ENCODE measurements at regions not wholly inside any gene's neighbourhood (a gene's known extent, or its start where the extent isn't known, plus 50 kb on each side); places are given as distances from the start of the nearest gene placed in this dataset.

DNA sequence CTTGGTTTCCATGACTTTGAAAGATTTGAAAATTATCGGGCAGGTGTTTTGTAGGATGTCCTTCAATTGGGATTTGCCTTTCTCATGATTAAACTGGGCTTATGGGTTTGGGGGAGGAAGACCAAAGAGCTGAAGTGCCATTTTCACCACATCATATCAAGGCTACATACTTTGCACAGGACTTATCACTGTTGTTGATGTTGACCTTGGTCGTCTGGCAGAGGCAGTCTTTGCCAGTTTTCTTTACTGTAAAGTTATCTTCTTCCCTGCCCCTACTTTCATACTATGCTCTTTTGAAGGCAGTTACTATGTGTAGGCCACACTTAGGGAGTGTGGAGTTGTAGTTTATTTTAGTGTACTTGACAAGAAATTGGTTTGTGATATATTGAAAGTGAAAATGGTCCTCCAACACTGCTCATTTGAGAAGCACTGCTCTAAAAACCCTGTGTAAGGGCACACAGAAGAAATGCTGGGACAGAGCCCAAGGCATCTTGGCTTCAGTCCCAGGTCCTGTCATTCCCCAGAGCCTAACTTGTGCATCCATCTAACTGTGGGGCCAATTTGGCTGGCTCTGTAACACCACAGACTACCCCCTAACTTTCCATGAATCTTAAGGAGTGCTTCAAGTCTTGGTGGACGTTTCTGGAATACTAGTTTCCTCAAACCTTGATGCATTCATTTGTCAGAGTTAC lies 384.9 kb downstream of the KCNRG start:
- CTCF ChIA-PET: no interaction called here
- TF ChIP-seq, protein P1, sequence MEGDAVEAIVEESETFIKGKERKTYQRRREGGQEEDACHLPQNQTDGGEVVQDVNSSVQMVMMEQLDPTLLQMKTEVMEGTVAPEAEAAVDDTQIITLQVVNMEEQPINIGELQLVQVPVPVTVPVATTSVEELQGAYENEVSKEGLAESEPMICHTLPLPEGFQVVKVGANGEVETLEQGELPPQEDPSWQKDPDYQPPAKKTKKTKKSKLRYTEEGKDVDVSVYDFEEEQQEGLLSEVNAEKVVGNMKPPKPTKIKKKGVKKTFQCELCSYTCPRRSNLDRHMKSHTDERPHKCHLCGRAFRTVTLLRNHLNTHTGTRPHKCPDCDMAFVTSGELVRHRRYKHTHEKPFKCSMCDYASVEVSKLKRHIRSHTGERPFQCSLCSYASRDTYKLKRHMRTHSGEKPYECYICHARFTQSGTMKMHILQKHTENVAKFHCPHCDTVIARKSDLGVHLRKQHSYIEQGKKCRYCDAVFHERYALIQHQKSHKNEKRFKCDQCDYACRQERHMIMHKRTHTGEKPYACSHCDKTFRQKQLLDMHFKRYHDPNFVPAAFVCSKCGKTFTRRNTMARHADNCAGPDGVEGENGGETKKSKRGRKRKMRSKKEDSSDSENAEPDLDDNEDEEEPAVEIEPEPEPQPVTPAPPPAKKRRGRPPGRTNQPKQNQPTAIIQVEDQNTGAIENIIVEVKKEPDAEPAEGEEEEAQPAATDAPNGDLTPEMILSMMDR (IDR thresholded peaks at IDR 0.05): no peak
- Mint-ChIP-seq H3K36me3 (ENCODE audit: low read depth) (no peaks in the 10 kb centered on the region), H3K4me3 (no peak overlapping the region), H3K27me3 (no peaks in the 10 kb centered on the region), H3K27ac (no peak overlapping the region), H3K4me1 (ENCODE audit: low read depth) (no peaks in the 10 kb centered on the region), H3K9me3 (no peaks in the 10 kb centered on the region)
- POLR2A ChIA-PET: no interaction called here
- no peak for ATAC-seq
- intact Hi-C loops (cut with micrococcal nuclease): no loop called here
- no peak for DNase-seq

DNA sequence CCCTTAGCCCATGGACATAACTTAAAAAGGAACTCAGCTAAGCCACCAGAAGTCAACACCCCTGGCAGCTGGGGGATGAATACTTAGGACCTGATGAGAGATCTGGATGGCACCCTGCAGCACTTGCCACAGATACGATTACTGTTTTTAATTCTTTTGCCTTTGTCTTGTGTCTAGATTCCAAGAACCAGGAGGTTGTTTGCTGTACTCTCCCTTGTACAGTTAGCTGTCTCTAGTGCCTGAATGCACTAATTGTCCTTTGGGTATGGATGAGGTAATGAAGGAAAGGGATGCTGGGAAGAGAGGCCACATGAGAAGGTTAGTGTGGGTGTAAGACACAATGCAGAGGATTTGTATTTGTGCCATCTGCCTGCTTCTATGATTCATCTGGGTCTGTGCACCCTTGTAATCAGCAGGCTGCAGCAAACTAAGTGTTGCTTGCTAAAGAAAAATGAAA lies 385.8 kb downstream of the KCNRG start:
- intact Hi-C loops (cut with micrococcal nuclease): no loop called here
- Mint-ChIP-seq H3K4me1 (ENCODE audit: low read depth) (no peaks in the 10 kb centered on the region), H3K27ac (no peak overlapping the region), H3K36me3 (ENCODE audit: low read depth) (no peaks in the 10 kb centered on the region), H3K27me3 (no peaks in the 10 kb centered on the region), H3K9me3 (no peaks in the 10 kb centered on the region), H3K4me3 (no peak overlapping the region)
- POLR2A ChIA-PET: no interaction called here
- CTCF ChIA-PET: interaction anchor here (0.8 kb wide), 1 partner anchor 64 kb away, joined by 3 read pairs; no protein-coding TSS in a partner anchor
- ATAC-seq (no peak), DNase-seq (no peak)
- TF ChIP-seq, protein P1 (IDR thresholded peaks at IDR 0.05): no peak

DNA sequence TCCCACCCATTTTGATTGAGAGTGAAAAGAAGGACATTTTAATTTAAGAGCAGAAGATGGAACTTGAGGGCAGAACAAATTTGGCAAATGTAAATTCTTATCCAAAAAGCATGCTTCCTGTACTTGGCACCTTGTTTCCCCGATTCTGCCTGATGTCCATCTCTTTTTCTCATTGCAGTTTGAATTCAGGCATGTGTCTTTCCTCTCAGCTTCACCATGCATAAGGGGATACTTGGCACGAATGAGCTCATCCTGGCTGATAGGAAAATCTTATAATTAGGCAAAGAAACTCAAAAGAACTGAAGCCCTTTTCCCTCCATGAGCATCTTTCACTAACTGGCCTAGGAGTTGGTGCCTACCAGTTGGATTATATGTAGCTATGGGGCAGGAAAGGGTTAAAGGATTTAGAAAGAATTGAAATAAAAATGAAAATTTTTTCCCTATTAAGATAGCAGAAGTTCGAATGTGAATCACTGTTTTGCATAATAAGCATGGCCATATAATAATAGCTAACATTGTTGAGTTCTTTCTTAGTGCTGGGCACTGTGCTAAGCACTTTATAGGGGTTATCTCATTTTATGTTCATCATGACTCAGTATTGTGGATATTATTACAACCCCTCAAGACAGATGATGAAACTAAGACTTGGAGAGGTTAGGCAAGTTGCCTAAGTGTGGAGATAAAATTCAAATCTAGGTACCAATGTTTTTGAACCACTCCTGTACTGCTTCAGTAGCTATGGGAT lies 386.6 kb downstream of the KCNRG start:
- POLR2A ChIA-PET: no interaction called here
- TF ChIP-seq, protein P1 (IDR thresholded peaks at IDR 0.05): no peak

DNA sequence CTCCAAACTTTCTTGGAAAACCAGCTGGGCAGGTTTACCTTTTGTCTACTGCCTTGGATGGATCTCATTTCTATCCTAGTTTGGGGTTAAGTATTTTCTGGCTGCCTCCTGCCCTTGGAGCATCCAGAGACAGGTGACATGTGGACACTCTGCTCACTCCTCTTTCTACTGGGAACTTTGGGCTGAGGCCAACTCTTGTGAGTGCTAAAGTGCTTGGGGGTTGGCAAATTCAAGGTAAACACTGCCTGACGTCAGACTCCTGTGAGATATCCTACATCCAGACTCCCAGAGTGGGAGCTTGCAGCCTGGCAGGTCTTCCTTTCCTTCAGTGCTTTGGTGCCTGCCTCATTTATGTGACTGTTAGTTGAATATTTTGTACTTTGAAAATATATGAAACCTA lies 388.1 kb downstream of the KCNRG start:
- Mint-ChIP-seq H3K4me3 (no peak overlapping the region), H3K4me1 (ENCODE audit: low read depth) (no peaks in the 10 kb centered on the region), H3K27me3 (no peaks in the 10 kb centered on the region), H3K36me3 (ENCODE audit: low read depth) (no peaks in the 10 kb centered on the region), H3K27ac (no peak overlapping the region), H3K9me3 (no peaks in the 10 kb centered on the region)
- intact Hi-C loops (cut with micrococcal nuclease): no loop called here
- ChIA-PET CTCF (interaction anchor here (1.1 kb wide), 1 partner anchor 10 kb away, joined by 3 read pairs; no protein-coding TSS in a partner anchor), POLR2A (no interaction called here)
- ATAC-seq: no peak
- no peak for DNase-seq
- TF ChIP-seq, protein P1 (IDR thresholded peaks at IDR 0.05): no peak

More for the DNA sequence above, 386.6 kb downstream of the KCNRG start:
- Mint-ChIP-seq H3K9me3 (no peaks in the 10 kb centered on the region), H3K27me3 (no peaks in the 10 kb centered on the region), H3K4me1 (ENCODE audit: low read depth) (no peaks in the 10 kb centered on the region), H3K27ac (no peak overlapping the region), H3K36me3 (ENCODE audit: low read depth) (no peaks in the 10 kb centered on the region), H3K4me3 (no peak overlapping the region)
- DNase-seq (no peak), ATAC-seq (no peak)
- intact Hi-C loops (cut with micrococcal nuclease): no loop called here
- CTCF ChIA-PET: interaction anchor here (0.8 kb wide), 1 partner anchor 64 kb away, joined by 3 read pairs; no protein-coding TSS in a partner anchor

DNA sequence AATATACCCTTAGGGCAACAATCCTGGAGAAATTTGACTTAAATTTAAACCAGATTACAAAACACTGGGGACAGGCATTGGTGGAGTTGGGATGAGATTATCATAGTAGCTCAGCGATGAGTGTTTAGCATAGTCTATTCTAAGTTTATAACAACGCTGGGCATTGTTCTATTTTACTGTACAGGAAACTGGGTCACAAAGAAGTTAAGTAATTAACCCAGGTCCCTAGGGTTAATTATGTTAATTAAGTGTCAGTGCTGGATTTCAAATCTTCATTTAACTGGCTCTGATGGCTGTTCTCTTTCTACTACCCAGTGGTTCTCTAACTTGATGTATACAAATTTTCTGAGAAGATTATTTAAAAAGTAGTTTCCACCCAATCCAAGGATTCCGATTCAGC lies 388.9 kb downstream of the KCNRG start:
- POLR2A ChIA-PET: no interaction called here
- Mint-ChIP-seq H3K4me3 (no peak overlapping the region), H3K36me3 (ENCODE audit: low read depth) (no peaks in the 10 kb centered on the region), H3K27ac (no peak overlapping the region), H3K27me3 (no peaks in the 10 kb centered on the region), H3K9me3 (no peaks in the 10 kb centered on the region), H3K4me1 (ENCODE audit: low read depth) (peaks cover 1% of the 10 kb centered on the region)
- TF ChIP-seq, protein P1 (IDR thresholded peaks at IDR 0.05): no peak
- CTCF ChIA-PET: interaction anchor here (1.1 kb wide), 2 partner anchors 9 to 319 kb away, joined by 3 read pairs; no protein-coding TSS in a partner anchor
- intact Hi-C loops (cut with micrococcal nuclease): no loop called here
- no peak for DNase-seq
- no peak for ATAC-seq
